AG04449 (cell line): ENCODE measurements at regions not wholly inside any gene's neighbourhood (a gene's known extent, or its start where the extent isn't known, plus 50 kb on each side); places are given as distances from the start of the nearest gene placed in this dataset.

Source experiments
- CTCF ChIA-PET: fragments of 350-600 bp; formaldehyde crosslinking; extraction: SDS; loops from one replicate; lab custom pipeline; 2021; ENCODE audit warnings: antibody characterized with exemption; lab: Yijun Ruan, JAX
- POLR2A ChIA-PET: fragments of 400-600, 350-600 bp; formaldehyde crosslinking; extraction: SDS; loops from one replicate; lab custom pipeline; 2020; ENCODE audit warnings: antibody characterized with exemption, inconsistent platforms; lab: Yijun Ruan, JAX
- DNase-seq: peaks from one replicate; pipeline ENCODE4 v3.0.0-alpha.2; 2010; ENCODE audit warnings: low read depth, low spot score
- H3K4me3 ChIP-seq: 2 replicates; pipeline ENCODE4 v1.5.1; 2011; ENCODE audit warnings: low read depth, mild to moderate bottlenecking, control low read depth, low read length
- CTCF ChIP-seq: IDR thresholded peaks from one replicate; pipeline ENCODE4 v1.5.1; 2011; ENCODE audit warnings: mild to moderate bottlenecking, moderate library complexity, low read length, control low read depth, inconsistent platforms; ENCODE audit not compliant: insufficient read depth; ENCODE audit errors: missing control alignments

- H3K4me3 ChIP-seq: no peak overlapping the region
- no peak for TF ChIP-seq CTCF
- CTCF ChIA-PET: interaction anchor here (1.0 kb wide), 1 partner anchor 9 kb away, joined by 3 read pairs; no protein-coding TSS in a partner anchor
- POLR2A ChIA-PET: no interaction called here
- DNase-seq: no peak
Measured at GRCh38 chr12:94889445-94890210, 113.9 kb downstream of the NDUFA12 start.

DNA sequence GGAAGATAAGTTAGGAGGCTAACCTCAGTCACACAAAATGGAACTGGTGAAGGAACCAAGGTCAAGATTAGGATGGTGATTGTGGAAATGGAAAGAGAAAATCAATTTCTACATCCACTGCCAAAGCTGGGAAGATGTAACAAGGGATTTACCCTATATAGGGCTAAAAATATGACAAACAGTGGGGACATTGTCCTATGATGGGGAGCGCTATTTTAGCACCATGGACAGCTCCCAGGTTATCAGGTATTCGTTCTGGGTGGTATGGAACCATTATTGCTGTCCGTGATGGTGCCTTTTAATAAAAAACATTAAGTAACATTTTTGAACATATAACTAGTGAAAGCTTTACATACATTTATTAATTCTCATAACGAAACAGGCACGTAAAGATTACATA lies 124.0 kb downstream of the NDUFA12 start:
- no peak for DNase-seq
- TF ChIP-seq CTCF: no peak
- ChIA-PET CTCF (interaction anchor here (1.5 kb wide), 1 partner anchor 9 kb away, joined by 3 read pairs; no protein-coding TSS in a partner anchor), POLR2A (interaction anchor here (0.6 kb wide), 1 partner anchor 124 kb away, joined by 3 read pairs; the partner anchor contains the start of gene NDUFA12)
- no peak overlapping the region for H3K4me3 ChIP-seq

GRCh38 chr12:94875525-94875924 lies 128.0 kb downstream of the NDUFA12 start:
- no peak for DNase-seq
- ChIA-PET POLR2A (no interaction called here), CTCF (interaction anchor here (1.0 kb wide), 1 partner anchor 297 kb away, joined by 3 read pairs; no protein-coding TSS in a partner anchor)
- no peak for TF ChIP-seq CTCF
- H3K4me3 ChIP-seq: no peak overlapping the region

DNA sequence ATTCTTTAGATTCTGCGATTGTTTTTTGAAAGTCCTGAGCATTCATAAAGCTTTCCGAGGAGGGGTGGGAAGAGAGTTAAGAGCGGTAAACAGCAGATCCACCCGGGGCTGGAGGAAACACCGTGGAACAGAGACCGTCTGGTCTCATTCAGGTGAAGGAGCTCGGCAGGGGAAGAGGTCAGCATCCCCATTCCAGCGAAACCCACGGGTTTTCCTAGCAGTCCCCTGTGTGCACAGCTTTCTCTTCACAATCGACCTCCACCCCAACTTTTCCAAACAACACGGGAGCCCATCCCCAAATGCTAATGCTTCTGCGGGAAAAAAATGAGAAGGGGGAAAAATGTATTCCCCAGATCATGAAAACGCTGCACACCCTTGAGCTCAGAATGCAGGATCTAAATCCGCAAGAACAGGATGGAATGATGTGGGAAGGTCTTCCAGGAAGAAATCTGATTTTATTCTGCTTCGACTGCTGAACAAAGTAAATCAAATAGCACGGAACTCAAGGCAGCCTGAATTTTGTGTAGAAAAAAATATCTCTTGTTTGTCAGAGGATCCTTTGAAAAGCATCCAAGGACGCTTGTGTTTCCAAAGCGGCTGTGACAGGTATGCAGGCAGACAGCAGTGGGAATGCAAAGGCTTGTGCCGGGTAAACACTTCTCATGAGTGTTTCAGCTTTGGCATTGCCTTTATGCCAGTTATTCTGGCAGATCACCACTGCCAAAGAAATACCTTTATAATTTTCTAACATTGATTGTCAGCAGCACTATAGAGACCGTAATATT lies 128.8 kb downstream of the NDUFA12 start:
- H3K4me3 ChIP-seq: no peak overlapping the region
- no peak for DNase-seq
- no peak for TF ChIP-seq CTCF
- ChIA-PET POLR2A (no interaction called here), CTCF (no interaction called here)

DNA sequence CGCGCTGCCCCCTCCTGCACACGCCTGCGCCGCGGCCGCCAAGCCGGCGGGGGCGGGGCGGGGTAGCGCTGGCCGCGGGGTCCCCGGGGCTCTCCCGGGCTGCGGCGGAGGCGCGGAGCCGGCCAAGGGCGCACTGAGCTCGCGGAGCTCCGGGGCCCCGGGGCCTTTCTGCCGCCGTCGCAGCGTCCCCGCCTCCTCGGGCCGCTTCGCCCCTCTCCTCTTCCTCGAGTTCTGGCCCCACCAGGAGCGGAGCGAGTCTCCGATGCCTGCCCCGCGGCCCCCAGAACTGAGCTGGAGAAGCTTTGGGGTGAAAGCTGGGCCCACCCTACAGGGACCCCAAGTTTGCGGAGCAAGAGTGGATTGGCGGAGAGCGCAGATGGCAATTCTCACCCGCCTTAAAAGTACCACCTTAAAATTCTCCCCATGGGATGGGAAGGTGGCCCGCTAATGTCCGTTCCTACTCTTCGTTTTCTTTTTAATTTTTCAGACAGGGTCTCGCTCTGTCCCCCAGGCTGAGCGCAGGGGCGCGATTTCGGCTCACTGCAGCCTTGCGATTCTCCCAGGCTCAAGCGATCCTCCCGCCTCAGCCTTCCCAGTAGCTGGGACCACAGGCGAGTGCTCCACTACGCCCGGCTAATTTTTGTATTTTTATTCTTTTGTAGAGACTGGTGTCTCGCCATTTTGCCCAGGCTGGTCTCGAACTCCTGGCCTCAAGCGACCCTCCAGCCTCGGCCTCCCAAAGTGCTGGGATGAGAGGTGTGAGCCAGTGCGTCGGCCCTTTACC lies 129.6 kb downstream of the NDUFA12 start:
- no peak overlapping the region for H3K4me3 ChIP-seq
- POLR2A ChIA-PET: interaction anchor here (0.6 kb wide), 1 partner anchor 21 kb away, joined by 4 read pairs; no protein-coding TSS in a partner anchor
- no peak for DNase-seq
- CTCF ChIA-PET: no interaction called here
- TF ChIP-seq CTCF: no peak
